ENCODE measurements at regions not wholly inside any gene's neighbourhood (a gene's known extent, or its start where the extent isn't known, plus 50 kb on each side); places are given as distances from the start of the nearest gene placed in this dataset.

DNA sequence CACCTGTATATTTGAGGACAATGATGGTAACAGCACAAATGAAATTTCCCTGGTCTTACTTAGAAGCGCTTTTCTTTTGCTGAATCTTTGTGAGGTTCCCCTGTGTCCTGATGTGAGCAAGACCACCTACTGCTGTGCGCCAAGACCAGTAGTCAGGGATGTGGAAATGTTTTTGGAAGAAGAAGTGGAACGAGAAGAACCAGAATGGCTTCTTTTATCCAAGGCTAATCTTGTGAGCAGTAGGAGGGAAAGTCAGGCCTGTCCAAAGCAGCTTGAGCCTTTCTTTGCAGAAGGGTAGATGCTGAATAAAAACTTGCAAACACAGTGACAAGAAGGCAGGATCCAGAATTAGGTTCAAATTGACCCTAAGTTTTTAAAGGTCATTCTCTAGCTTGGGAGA lies 223.0 kb downstream of the FAT3 start:
- Histone ChIP-seq H3K4me1 (ENCODE audit: control insufficient read depth in 2 of 2, insufficient read depth in 2 of 2, low read length in 2 of 2) (no peaks in the 10 kb centered on the region), H3K36me3 (ENCODE audit: control insufficient read depth in 2 of 3, insufficient read depth in 3 of 3, low read length in 3 of 3) (no peaks in the 10 kb centered on the region), H3K27me3 (ENCODE audit: control insufficient read depth in 2 of 2, insufficient read depth in 2 of 2, low read length in 2 of 2) (no peaks in the 10 kb centered on the region), H3K9me3 (ENCODE audit: control insufficient read depth in 2 of 3, low read length in 3 of 3) (no peaks in the 10 kb centered on the region), H3K4me3 (ENCODE audit: low read length) (no peak overlapping the region), H3K27ac (ENCODE audit: low read depth, low read length) (no peak overlapping the region)
- H3K27me3 Mint-ChIP-seq: peaks cover 0 to 5% (median 0%) of the 10 kb centered on the region in 5 donors
- no peak overlapping the region for H3K4me3 Mint-ChIP-seq
- H3K9me3 Mint-ChIP-seq: peaks cover 0 to 6% (median 0%) of the 10 kb centered on the region in 11 donors
- POLR2A ChIA-PET: no interaction called here
- H3K4me1 Mint-ChIP-seq: no peaks in the 10 kb centered on the region
- no peaks in the 10 kb centered on the region for H3K36me3 Mint-ChIP-seq
- intact Hi-C loops (cut with micrococcal nuclease): no loop called here
- ATAC-seq (no peak), DNase-seq (no peak)
- CTCF ChIA-PET: no interaction called here
- no peak overlapping the region for H3K27ac Mint-ChIP-seq

DNA sequence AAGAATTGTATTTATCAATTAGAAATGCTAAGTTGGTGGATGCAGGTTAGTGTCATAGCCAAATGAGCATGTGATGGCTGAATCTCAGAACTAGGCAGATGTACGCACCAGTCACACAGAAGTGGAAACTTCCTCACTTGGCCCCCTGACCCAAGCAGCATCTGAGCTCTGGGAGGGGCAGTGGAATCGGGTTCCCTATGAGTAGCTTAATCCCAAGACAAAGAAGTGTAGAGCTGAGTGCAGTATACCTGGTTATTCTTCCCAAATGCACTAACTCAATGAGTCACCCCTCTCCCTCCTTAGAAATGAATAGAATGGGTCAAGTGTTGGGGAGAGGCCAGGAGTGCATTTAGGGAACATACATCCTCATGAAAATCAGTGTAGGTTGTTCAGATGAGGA lies 224.6 kb downstream of the FAT3 start:
- Histone ChIP-seq H3K27me3 (ENCODE audit: control insufficient read depth in 2 of 2, insufficient read depth in 2 of 2, low read length in 2 of 2) (no peaks in the 10 kb centered on the region), H3K4me3 (ENCODE audit: low read length) (no peak overlapping the region), H3K9me3 (ENCODE audit: control insufficient read depth in 2 of 3, low read length in 3 of 3) (no peaks in the 10 kb centered on the region), H3K36me3 (ENCODE audit: control insufficient read depth in 2 of 3, insufficient read depth in 3 of 3, low read length in 3 of 3) (no peaks in the 10 kb centered on the region), H3K27ac (ENCODE audit: low read depth, low read length) (no peak overlapping the region), H3K4me1 (ENCODE audit: control insufficient read depth in 2 of 2, insufficient read depth in 2 of 2, low read length in 2 of 2) (no peaks in the 10 kb centered on the region)
- ChIA-PET POLR2A (no interaction called here), CTCF (no interaction called here)
- DNase-seq (no peak), ATAC-seq (no peak)
- no peaks in the 10 kb centered on the region for H3K4me1 Mint-ChIP-seq
- peaks cover 0 to 4% (median 0%) of the 10 kb centered on the region in 5 donors for H3K27me3 Mint-ChIP-seq
- peaks cover 0 to 7% (median 0%) of the 10 kb centered on the region in 11 donors for H3K9me3 Mint-ChIP-seq
- H3K36me3 Mint-ChIP-seq: no peaks in the 10 kb centered on the region
- intact Hi-C loops (cut with micrococcal nuclease): no loop called here
- H3K4me3 Mint-ChIP-seq: no peak overlapping the region
- no peak overlapping the region for H3K27ac Mint-ChIP-seq

DNA sequence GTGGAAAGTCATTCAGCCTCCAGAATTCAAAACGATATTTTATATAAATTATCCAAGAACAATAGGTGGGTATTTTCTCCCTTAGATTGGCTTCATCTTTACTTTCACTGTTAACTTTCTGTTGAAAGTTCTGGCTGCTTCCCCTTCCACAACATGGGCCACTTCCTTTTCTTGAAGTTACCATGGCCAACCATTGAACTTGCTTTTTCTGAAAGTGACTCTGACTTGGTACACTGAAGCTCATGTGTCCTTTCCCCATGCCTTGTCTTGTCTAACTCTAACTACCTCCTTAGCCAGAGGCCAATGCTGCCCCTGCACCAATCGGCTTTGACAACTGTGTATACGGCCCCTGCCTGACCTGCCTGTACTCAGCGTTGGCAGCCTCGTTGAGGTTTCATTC lies 225.2 kb downstream of the FAT3 start:
- Histone ChIP-seq H3K4me3 (ENCODE audit: low read length) (no peak overlapping the region), H3K9me3 (ENCODE audit: control insufficient read depth in 2 of 3, low read length in 3 of 3) (no peaks in the 10 kb centered on the region), H3K27me3 (ENCODE audit: control insufficient read depth in 2 of 2, insufficient read depth in 2 of 2, low read length in 2 of 2) (no peaks in the 10 kb centered on the region), H3K4me1 (ENCODE audit: control insufficient read depth in 2 of 2, insufficient read depth in 2 of 2, low read length in 2 of 2) (no peaks in the 10 kb centered on the region), H3K36me3 (ENCODE audit: control insufficient read depth in 2 of 3, insufficient read depth in 3 of 3, low read length in 3 of 3) (no peaks in the 10 kb centered on the region), H3K27ac (ENCODE audit: low read depth, low read length) (no peak overlapping the region)
- POLR2A ChIA-PET: no interaction called here
- Mint-ChIP-seq H3K27ac (no peak overlapping the region), H3K27me3 (peaks cover 0 to 4% (median 0%) of the 10 kb centered on the region in 5 donors), H3K9me3 (peaks cover 0 to 6% (median 0%) of the 10 kb centered on the region in 11 donors), H3K4me1 (no peaks in the 10 kb centered on the region), H3K4me3 (no peak overlapping the region), H3K36me3 (no peaks in the 10 kb centered on the region)
- CTCF ChIA-PET: no interaction called here
- DNase-seq (no peak), ATAC-seq (no peak)
- intact Hi-C loops (cut with micrococcal nuclease): no loop called here

DNA sequence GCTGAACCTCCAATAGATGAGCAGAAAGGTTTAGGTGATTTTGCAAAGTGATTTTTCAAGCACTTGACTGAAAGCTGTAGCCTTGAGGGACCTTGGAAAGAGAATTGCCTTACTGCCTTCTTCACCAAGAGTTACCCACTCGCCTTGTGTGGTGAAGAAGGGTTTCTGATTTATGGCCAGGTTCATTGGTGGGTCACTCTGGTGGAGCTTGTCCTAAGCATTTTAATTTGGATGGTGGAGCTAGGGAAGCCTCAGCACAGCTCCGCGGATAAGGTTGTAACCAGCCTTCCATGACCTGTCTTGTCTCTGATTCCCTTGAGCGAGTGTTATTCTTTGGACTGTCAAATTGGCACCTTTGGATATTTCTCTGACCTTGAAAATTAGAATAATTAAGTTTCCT lies 226.4 kb downstream of the FAT3 start:
- Mint-ChIP-seq H3K4me3 (no peak overlapping the region), H3K36me3 (no peaks in the 10 kb centered on the region), H3K27ac (no peak overlapping the region), H3K9me3 (peaks cover 0 to 12% (median 0%) of the 10 kb centered on the region in 11 donors), H3K4me1 (no peaks in the 10 kb centered on the region), H3K27me3 (peaks cover 0 to 4% (median 0%) of the 10 kb centered on the region in 5 donors)
- ATAC-seq (no peak), DNase-seq (no peak)
- Histone ChIP-seq H3K9me3 (ENCODE audit: control insufficient read depth in 2 of 3, low read length in 3 of 3) (no peaks in the 10 kb centered on the region), H3K4me1 (ENCODE audit: control insufficient read depth in 2 of 2, insufficient read depth in 2 of 2, low read length in 2 of 2) (no peaks in the 10 kb centered on the region), H3K36me3 (ENCODE audit: control insufficient read depth in 2 of 3, insufficient read depth in 3 of 3, low read length in 3 of 3) (no peaks in the 10 kb centered on the region), H3K4me3 (ENCODE audit: low read length) (no peak overlapping the region), H3K27ac (ENCODE audit: low read depth, low read length) (no peak overlapping the region), H3K27me3 (ENCODE audit: control insufficient read depth in 2 of 2, insufficient read depth in 2 of 2, low read length in 2 of 2) (no peaks in the 10 kb centered on the region)
- ChIA-PET CTCF (no interaction called here), POLR2A (no interaction called here)
- intact Hi-C loops (cut with micrococcal nuclease): no loop called here

DNA sequence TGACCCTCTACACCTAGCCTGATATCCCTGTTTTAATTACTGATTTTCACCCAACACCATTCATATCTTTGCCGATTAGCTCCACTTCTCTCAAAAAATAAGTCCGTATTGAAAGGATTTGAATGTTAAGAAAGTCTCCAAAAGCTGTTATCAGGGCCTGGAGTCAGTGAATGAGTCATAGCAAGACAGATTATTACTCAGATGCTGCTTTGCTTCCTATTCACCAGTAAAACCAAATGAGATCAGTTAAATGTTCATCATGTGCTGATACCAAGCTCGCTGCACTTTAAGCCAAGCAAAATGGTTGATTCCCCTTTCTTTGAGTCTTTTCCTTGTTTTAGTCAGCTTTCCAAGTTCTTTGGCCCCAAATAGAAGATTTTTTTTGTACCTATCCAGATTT lies 228.4 kb downstream of the FAT3 start:
- Mint-ChIP-seq H3K27me3 (peaks cover 0 to 4% (median 0%) of the 10 kb centered on the region in 5 donors), H3K4me1 (no peaks in the 10 kb centered on the region), H3K36me3 (no peaks in the 10 kb centered on the region), H3K27ac (no peak overlapping the region), H3K9me3 (peaks cover 0 to 12% (median 0%) of the 10 kb centered on the region in 11 donors), H3K4me3 (no peak overlapping the region)
- Histone ChIP-seq H3K27ac (ENCODE audit: low read depth, low read length) (no peak overlapping the region), H3K4me3 (ENCODE audit: low read length) (no peak overlapping the region), H3K9me3 (ENCODE audit: control insufficient read depth in 2 of 3, low read length in 3 of 3) (no peaks in the 10 kb centered on the region), H3K4me1 (ENCODE audit: control insufficient read depth in 2 of 2, insufficient read depth in 2 of 2, low read length in 2 of 2) (no peaks in the 10 kb centered on the region), H3K27me3 (ENCODE audit: control insufficient read depth in 2 of 2, insufficient read depth in 2 of 2, low read length in 2 of 2) (no peaks in the 10 kb centered on the region), H3K36me3 (ENCODE audit: control insufficient read depth in 2 of 3, insufficient read depth in 3 of 3, low read length in 3 of 3) (no peaks in the 10 kb centered on the region)
- DNase-seq (no peak), ATAC-seq (no peak)
- ChIA-PET CTCF (no interaction called here), POLR2A (no interaction called here)
- intact Hi-C loops (cut with micrococcal nuclease): no loop called here

DNA sequence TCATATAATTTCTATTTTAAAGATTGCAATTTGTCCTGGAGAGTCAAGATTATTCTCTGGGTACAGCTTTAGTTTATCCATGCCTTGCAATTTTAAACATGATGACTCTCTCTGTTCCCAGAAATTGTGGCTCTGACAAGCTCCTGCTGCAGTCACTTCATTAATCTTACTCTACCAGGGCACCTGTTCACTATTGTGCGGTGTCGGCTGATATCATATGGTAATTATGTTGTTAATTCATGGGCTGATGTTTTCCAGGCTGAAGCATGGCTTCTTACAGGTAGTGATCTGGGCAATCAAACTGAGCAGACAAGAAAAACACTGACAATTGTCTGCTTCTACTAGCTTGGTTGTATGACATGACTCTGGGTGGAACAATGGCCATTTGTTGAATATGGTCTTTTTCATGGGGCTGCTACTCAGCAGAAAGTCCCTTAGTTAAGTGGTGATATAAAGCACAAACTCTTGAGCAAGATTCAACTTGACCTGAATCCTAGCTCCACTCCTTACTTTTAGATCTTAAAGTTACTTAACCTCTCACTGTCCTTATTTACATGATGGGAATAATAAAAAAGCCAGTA lies 230.7 kb downstream of the FAT3 start:
- no peak for ATAC-seq
- ChIA-PET POLR2A (no interaction called here), CTCF (no interaction called here)
- H3K36me3 ChIP-seq (ENCODE audit: control insufficient read depth in 2 of 3, insufficient read depth in 3 of 3, low read length in 3 of 3): no peaks in the 10 kb centered on the region
- Mint-ChIP-seq H3K4me1 (no peaks in the 10 kb centered on the region), H3K9me3 (peaks cover 0 to 12% (median 0%) of the 10 kb centered on the region in 11 donors), H3K27me3 (peaks cover 0 to 4% (median 0%) of the 10 kb centered on the region in 5 donors), H3K27ac (no peak overlapping the region), H3K36me3 (no peaks in the 10 kb centered on the region), H3K4me3 (no peak overlapping the region)
- no peaks in the 10 kb centered on the region for H3K9me3 ChIP-seq (ENCODE audit: control insufficient read depth in 2 of 3, low read length in 3 of 3)
- H3K4me3 ChIP-seq (ENCODE audit: low read length): no peak overlapping the region
- no peaks in the 10 kb centered on the region for H3K27me3 ChIP-seq (ENCODE audit: control insufficient read depth in 2 of 2, insufficient read depth in 2 of 2, low read length in 2 of 2)
- H3K27ac ChIP-seq (ENCODE audit: low read depth, low read length): no peak overlapping the region
- DNase-seq: no peak
- intact Hi-C loops (cut with micrococcal nuclease): no loop called here
- no peaks in the 10 kb centered on the region for H3K4me1 ChIP-seq (ENCODE audit: control insufficient read depth in 2 of 2, insufficient read depth in 2 of 2, low read length in 2 of 2)

DNA sequence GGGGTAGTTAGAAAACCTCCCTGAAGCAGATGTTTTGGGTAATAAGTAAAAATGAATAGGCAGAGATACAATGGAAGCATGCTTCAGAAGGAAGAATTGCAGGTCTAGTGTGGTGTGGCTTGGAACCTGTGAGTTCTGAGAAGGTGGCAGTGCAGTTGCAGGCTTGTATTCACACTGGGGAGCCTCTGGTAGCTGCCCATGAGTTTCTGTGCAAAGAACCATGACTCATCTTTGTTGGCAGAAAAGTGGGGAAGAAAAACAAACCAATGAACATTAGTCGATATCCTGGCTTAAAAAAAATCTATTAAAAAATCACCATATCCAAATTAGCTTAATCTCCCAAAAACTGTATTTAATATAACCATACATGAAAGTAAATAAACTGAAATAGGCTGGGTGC lies 232.6 kb downstream of the FAT3 start:
- ATAC-seq (no peak), DNase-seq (no peak)
- Histone ChIP-seq H3K36me3 (ENCODE audit: control insufficient read depth in 2 of 3, insufficient read depth in 3 of 3, low read length in 3 of 3) (no peaks in the 10 kb centered on the region), H3K9me3 (ENCODE audit: control insufficient read depth in 2 of 3, low read length in 3 of 3) (no peaks in the 10 kb centered on the region), H3K27ac (ENCODE audit: low read depth, low read length) (no peak overlapping the region), H3K27me3 (ENCODE audit: control insufficient read depth in 2 of 2, insufficient read depth in 2 of 2, low read length in 2 of 2) (no peaks in the 10 kb centered on the region), H3K4me1 (ENCODE audit: control insufficient read depth in 2 of 2, insufficient read depth in 2 of 2, low read length in 2 of 2) (no peaks in the 10 kb centered on the region), H3K4me3 (ENCODE audit: low read length) (no peak overlapping the region)
- ChIA-PET POLR2A (no interaction called here), CTCF (no interaction called here)
- Mint-ChIP-seq H3K36me3 (no peaks in the 10 kb centered on the region), H3K9me3 (peaks cover 0 to 8% (median 0%) of the 10 kb centered on the region in 11 donors), H3K4me1 (peaks cover 0 to 2% (median 0%) of the 10 kb centered on the region in 7 donors), H3K27me3 (peaks cover 0 to under 1% (median 0%) of the 10 kb centered on the region in 5 donors), H3K27ac (no peak overlapping the region), H3K4me3 (no peak overlapping the region)
- intact Hi-C loops (cut with micrococcal nuclease): no loop called here

All from naive thymus-derived CD4-positive, alpha-beta T cell (primary cell).